ENCODE measurements at regions not wholly inside any gene's neighbourhood (a gene's known extent, or its start where the extent isn't known, plus 50 kb on each side); places are given as distances from the start of the nearest gene placed in this dataset.

- TF ChIP-seq CTCF (IDR thresholded peaks at IDR 0.05) (no peak), POLR2AphosphoS5 (IDR thresholded peaks at IDR 0.05) (no peak), POLR2A (IDR thresholded peaks at IDR 0.05; ENCODE audit: low read depth) (no peak), EP300 (IDR thresholded peaks at IDR 0.05) (no peak)
Observed at GRCh38 chr9:95629585-95629984, 112.8 kb upstream of the PTCH1 start.
